HepG2 (cell line): ENCODE measurements at regions not wholly inside any gene's neighbourhood (a gene's known extent, or its start where the extent isn't known, plus 50 kb on each side); places are given as distances from the start of the nearest gene placed in this dataset.

Experiments
- ATAC-seq: fragments of 200-7000 bp; cut with Tn5 transposase; 3 replicates; pipeline ENCODE4 v1.9.1; 2020; ENCODE audit warnings: mild to moderate bottlenecking, moderate library complexity
- BruUV-seq: library from RNA; stranded (reverse); fragments of 400-500 nt; replicated peaks from 2 replicates; lab custom pipeline; 2021; lab: Mats Ljungman, UMichigan
- CTCF ChIA-PET: fragments of 300-600 bp; formaldehyde crosslinking; extraction: SDS; loops from one replicate; lab custom pipeline; 2021; ENCODE audit warnings: low total read pairs, inconsistent platforms, low intra/inter-chr PET ratio; lab: Yijun Ruan, JAX
- POLR2A ChIA-PET: fragments of 350-600 bp; sonication (Branson Sonifier 250); formaldehyde crosslinking; loops from one replicate; lab custom pipeline; 2020; ENCODE audit warnings: antibody characterized with exemption, inconsistent platforms; lab: Yijun Ruan, JAX
- DNase-seq: peaks from one replicate; pipeline ENCODE4 v3.0.0-alpha.2; 2015; ENCODE audit warnings: low spot score
- FAIRE-seq: peaks from 3 replicates; lab custom pipeline; 2011; peaks lifted over from hg19 to GRCh38; lab: Jason Lieb, UNC
- H2AFZ ChIP-seq: one replicate; pipeline ENCODE4 v1.6.1; 2011; ENCODE audit warnings: low read length, inconsistent platforms
- H3K27ac ChIP-seq: fragments of 300-600 bp; 3 replicates; pipeline ENCODE4 v1.8.0; 2011; ENCODE audit warnings: mixed run types, mild to moderate bottlenecking, mixed read lengths, low read length, inconsistent platforms; ENCODE audit not compliant: insufficient read depth; ENCODE audit errors: extremely low read length
- H3K27me3 ChIP-seq, 2 experiments: fragments of 200-600 bp in 1 of 2; 2 replicates in 1 of 2; 3 replicates in 1 of 2; pipeline versions ENCODE4 v1.6.0 to v1.8.0; 2011; ENCODE audit warnings: low read length in 2 of 2, mild to moderate bottlenecking in 2 of 2, moderate library complexity in 2 of 2, inconsistent platforms in 1 of 2; ENCODE audit not compliant: insufficient read depth in 2 of 2, control insufficient read depth in 1 of 2
- H3K36me3 ChIP-seq, 2 experiments: fragments of 200-600 bp in 1 of 2; replicated peaks in 1 of 2; 2 replicates in 1 of 2; 3 replicates in 1 of 2; pipeline versions ENCODE4 v1.5.1 to v1.8.0; 2011; ENCODE audit warnings: low read length in 2 of 2, inconsistent platforms in 1 of 2; ENCODE audit not compliant: insufficient read depth in 2 of 2, control insufficient read depth in 1 of 2
- H3K4me1 ChIP-seq: 2 replicates; pipeline ENCODE4 v1.5.1; 2012; ENCODE audit warnings: low read length, inconsistent platforms; ENCODE audit not compliant: insufficient read depth
- H3K4me2 ChIP-seq: 2 replicates; pipeline ENCODE4 v1.6.0; 2011; ENCODE audit warnings: low read depth, low read length, inconsistent platforms
- H3K4me3 ChIP-seq, 3 experiments: fragments of 200-600 bp in 1 of 3; sonication (generic), shearing (Covaris generic) in 1 of 3; replicated peaks in 1 of 3; 2 replicates each; pipeline ENCODE4 v1.5.1; 2011 to 2016; ENCODE audit warnings: low read length in 3 of 3, inconsistent platforms in 2 of 3, low read depth in 2 of 3, mild to moderate bottlenecking in 2 of 3, control low read depth in 1 of 3, mixed read lengths in 1 of 3; ENCODE audit not compliant: insufficient read depth in 1 of 3
- H3K79me2 ChIP-seq: one replicate; pipeline ENCODE4 v1.6.1; 2011; ENCODE audit warnings: low read length, inconsistent platforms; ENCODE audit not compliant: insufficient read depth
- H3K9ac ChIP-seq: 2 replicates; pipeline ENCODE4 v1.6.0; 2011; ENCODE audit warnings: mild to moderate bottlenecking, low read depth, low read length, inconsistent platforms; ENCODE audit not compliant: insufficient read depth
- H3K9me3 ChIP-seq: 2 replicates; pipeline ENCODE4 v1.5.1; 2012; ENCODE audit warnings: mild to moderate bottlenecking, low read length
- H4K20me1 ChIP-seq: 2 replicates; pipeline ENCODE4 v1.6.0; 2011; ENCODE audit warnings: inconsistent platforms, mild to moderate bottlenecking, low read length, moderate library complexity; ENCODE audit not compliant: insufficient read depth
- ARNTL ChIP-seq: sonication (generic); formaldehyde crosslinking; IDR thresholded peaks from 2 replicates; pipeline ENCODE4 v1.4.0; 2020; ENCODE audit warnings: mild to moderate bottlenecking, missing genetic modification reagents
- CBX1 ChIP-seq: IDR thresholded peaks from one replicate; pipeline ENCODE4 v1.6.1; 2016; ENCODE audit warnings: antibody characterized with exemption, low read depth
- GFI1 ChIP-seq: sonication (generic); formaldehyde crosslinking; IDR thresholded peaks from 2 replicates; pipeline ENCODE4 v1.5.0; 2020; ENCODE audit warnings: missing genetic modification reagents, mild to moderate bottlenecking, borderline replicate concordance
- HDAC1 ChIP-seq: sonication (generic); formaldehyde crosslinking; IDR thresholded peaks from 2 replicates; pipeline ENCODE4 v1.5.1; 2020; ENCODE audit warnings: mild to moderate bottlenecking, missing genetic modification reagents
- HMG20B ChIP-seq: conservative IDR thresholded peaks from 2 replicates; pipeline ENCODE4 v1.6.1; 2016; ENCODE audit warnings: missing genetic modification reagents, missing compliant biosample characterization
- IKZF5 ChIP-seq: IDR thresholded peaks from 2 replicates; pipeline ENCODE4 v1.6.1; 2018; ENCODE audit warnings: missing genetic modification reagents, mild to moderate bottlenecking, missing compliant biosample characterization
- MTF2 ChIP-seq: sonication (generic); formaldehyde crosslinking; IDR thresholded peaks from 2 replicates; pipeline ENCODE4 v1.5.0; 2020; ENCODE audit warnings: missing genetic modification reagents, borderline replicate concordance
- PAWR ChIP-seq: sonication (generic); formaldehyde crosslinking; IDR thresholded peaks from 2 replicates; pipeline ENCODE4 v1.4.0; 2020; ENCODE audit warnings: missing genetic modification reagents, mild to moderate bottlenecking, borderline replicate concordance
- PLRG1 ChIP-seq: fragments of 450-650 bp; conservative IDR thresholded peaks from 2 replicates; pipeline ENCODE4 v1.6.1; 2016
- RXRB ChIP-seq: IDR thresholded peaks from 2 replicates; pipeline ENCODE4 v1.6.1; 2016; ENCODE audit warnings: borderline replicate concordance, missing genetic modification reagents, missing compliant biosample characterization
- TBL1XR1 ChIP-seq: fragments of 150-350 bp; IDR thresholded peaks from 2 replicates; pipeline ENCODE4 v1.6.1; 2014; ENCODE audit warnings: borderline replicate concordance, low read length; ENCODE audit not compliant: partially characterized antibody
- ZNF260 ChIP-seq: sonication (generic); formaldehyde crosslinking; IDR thresholded peaks from 2 replicates; pipeline ENCODE4 v1.4.0; 2020; ENCODE audit warnings: missing genetic modification reagents, low read depth, mild to moderate bottlenecking, borderline replicate concordance
- ZNF331 ChIP-seq: sonication (generic); formaldehyde crosslinking; IDR thresholded peaks from 2 replicates; pipeline ENCODE4 v1.4.0; 2020; ENCODE audit warnings: missing genetic modification reagents
- ZNF800 ChIP-seq: sonication (generic); formaldehyde crosslinking; IDR thresholded peaks from 2 replicates; pipeline ENCODE4 v1.4.0; 2020; ENCODE audit warnings: missing genetic modification reagents
- WGBS: methylation state at CpG from one replicate; pipeline ENCODE4 v1.1.6; 2017; ENCODE audit warnings: low lambda C conversion rate; 5-methylcytosine and 5-hydroxymethylcytosine counted together
- in situ Hi-C: cut with HindIII; loops from 2 replicates; pipeline ENCODE4 v1.10.0; 2017; ENCODE audit warnings: low pct_unique_long_range_greater_than_20kb; ENCODE audit not compliant: extremely low pct_ligation_motif_present
- intact Hi-C: fragments of 100-400 bp; cut with micrococcal nuclease; formaldehyde crosslinking; loops from one replicate; pipeline ENCODE4 v1.10.0; 2022; ENCODE audit not compliant: unreplicated experiment
- TF ChIP-seq, protein P1 (sequence below): sonication (generic); formaldehyde crosslinking; IDR thresholded peaks from 2 replicates; pipeline ENCODE4 v1.5.0; 2020; ENCODE audit warnings: mild to moderate bottlenecking, missing genetic modification reagents, borderline replicate concordance

- no peaks in the 10 kb centered on the region for H4K20me1 ChIP-seq
- intact Hi-C loops (no loop called here), in situ Hi-C loops (no loop called here)
- no peaks in the 10 kb centered on the region for H3K27me3 ChIP-seq
- H3K9ac ChIP-seq: no peak overlapping the region
- H3K27ac ChIP-seq: no peak overlapping the region
- H3K79me2 ChIP-seq: no peaks in the 10 kb centered on the region
- CTCF ChIA-PET: no interaction called here
- H3K36me3 ChIP-seq: no peaks in the 10 kb centered on the region
- peaks cover 68% of the 10 kb centered on the region for H3K9me3 ChIP-seq
- 5% methylated on average over 3 of the region's 3 CpGs for WGBS
- H3K4me2 ChIP-seq: no peak overlapping the region
- H3K4me3 ChIP-seq: no peak overlapping the region
- POLR2A ChIA-PET: no interaction called here
- TF ChIP-seq MTF2 (CRISPR knock-in tag) (no peak), HMG20B (CRISPR knock-in tag) (no peak), ARNTL (CRISPR knock-in tag) (no peak), HDAC1 (CRISPR knock-in tag) (no peak), ZNF331 (CRISPR knock-in tag) (no peak), RXRB (no peak), ZNF800 (no peak), PLRG1 (no peak), IKZF5 (CRISPR knock-in tag) (no peak), CBX1 (no peak), PAWR (CRISPR knock-in tag) (no peak), GFI1 (CRISPR knock-in tag) (no peak), TBL1XR1 (no peak), ZNF260 (CRISPR knock-in tag) (no peak)
- TF ChIP-seq, protein P1, sequence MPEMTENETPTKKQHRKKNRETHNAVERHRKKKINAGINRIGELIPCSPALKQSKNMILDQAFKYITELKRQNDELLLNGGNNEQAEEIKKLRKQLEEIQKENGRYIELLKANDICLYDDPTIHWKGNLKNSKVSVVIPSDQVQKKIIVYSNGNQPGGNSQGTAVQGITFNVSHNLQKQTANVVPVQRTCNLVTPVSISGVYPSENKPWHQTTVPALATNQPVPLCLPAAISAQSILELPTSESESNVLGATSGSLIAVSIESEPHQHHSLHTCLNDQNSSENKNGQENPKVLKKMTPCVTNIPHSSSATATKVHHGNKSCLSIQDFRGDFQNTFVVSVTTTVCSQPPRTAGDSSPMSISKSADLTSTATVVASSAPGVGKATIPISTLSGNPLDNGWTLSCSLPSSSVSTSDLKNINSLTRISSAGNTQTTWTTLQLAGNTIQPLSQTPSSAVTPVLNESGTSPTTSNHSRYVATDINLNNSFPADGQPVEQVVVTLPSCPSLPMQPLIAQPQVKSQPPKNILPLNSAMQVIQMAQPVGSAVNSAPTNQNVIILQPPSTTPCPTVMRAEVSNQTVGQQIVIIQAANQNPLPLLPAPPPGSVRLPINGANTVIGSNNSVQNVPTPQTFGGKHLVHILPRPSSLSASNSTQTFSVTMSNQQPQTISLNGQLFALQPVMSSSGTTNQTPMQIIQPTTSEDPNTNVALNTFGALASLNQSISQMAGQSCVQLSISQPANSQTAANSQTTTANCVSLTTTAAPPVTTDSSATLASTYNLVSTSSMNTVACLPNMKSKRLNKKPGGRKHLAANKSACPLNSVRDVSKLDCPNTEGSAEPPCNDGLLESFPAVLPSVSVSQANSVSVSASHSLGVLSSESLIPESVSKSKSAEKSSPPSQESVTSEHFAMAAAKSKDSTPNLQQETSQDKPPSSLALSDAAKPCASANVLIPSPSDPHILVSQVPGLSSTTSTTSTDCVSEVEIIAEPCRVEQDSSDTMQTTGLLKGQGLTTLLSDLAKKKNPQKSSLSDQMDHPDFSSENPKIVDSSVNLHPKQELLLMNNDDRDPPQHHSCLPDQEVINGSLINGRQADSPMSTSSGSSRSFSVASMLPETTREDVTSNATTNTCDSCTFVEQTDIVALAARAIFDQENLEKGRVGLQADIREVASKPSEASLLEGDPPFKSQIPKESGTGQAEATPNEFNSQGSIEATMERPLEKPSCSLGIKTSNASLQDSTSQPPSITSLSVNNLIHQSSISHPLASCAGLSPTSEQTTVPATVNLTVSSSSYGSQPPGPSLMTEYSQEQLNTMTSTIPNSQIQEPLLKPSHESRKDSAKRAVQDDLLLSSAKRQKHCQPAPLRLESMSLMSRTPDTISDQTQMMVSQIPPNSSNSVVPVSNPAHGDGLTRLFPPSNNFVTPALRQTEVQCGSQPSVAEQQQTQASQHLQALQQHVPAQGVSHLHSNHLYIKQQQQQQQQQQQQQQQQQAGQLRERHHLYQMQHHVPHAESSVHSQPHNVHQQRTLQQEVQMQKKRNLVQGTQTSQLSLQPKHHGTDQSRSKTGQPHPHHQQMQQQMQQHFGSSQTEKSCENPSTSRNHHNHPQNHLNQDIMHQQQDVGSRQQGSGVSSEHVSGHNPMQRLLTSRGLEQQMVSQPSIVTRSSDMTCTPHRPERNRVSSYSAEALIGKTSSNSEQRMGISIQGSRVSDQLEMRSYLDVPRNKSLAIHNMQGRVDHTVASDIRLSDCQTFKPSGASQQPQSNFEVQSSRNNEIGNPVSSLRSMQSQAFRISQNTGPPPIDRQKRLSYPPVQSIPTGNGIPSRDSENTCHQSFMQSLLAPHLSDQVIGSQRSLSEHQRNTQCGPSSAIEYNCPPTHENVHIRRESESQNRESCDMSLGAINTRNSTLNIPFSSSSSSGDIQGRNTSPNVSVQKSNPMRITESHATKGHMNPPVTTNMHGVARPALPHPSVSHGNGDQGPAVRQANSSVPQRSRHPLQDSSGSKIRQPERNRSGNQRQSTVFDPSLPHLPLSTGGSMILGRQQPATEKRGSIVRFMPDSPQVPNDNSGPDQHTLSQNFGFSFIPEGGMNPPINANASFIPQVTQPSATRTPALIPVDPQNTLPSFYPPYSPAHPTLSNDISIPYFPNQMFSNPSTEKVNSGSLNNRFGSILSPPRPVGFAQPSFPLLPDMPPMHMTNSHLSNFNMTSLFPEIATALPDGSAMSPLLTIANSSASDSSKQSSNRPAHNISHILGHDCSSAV (CRISPR knock-in tag): no peak
- no peak for FAIRE-seq
- BruUV-seq: no TSS peak
- H2AFZ ChIP-seq: no peak overlapping the region
- no peak for ATAC-seq
- H3K4me1 ChIP-seq: no peaks in the 10 kb centered on the region
- DNase-seq: no peak
Observed at GRCh38 chr14:83899706-83900105, 1630.2 kb upstream of the FLRT2 start.
